ENCODE measurements at regions not wholly inside any gene's neighbourhood (a gene's known extent, or its start where the extent isn't known, plus 50 kb on each side); places are given as distances from the start of the nearest gene placed in this dataset.

DNA sequence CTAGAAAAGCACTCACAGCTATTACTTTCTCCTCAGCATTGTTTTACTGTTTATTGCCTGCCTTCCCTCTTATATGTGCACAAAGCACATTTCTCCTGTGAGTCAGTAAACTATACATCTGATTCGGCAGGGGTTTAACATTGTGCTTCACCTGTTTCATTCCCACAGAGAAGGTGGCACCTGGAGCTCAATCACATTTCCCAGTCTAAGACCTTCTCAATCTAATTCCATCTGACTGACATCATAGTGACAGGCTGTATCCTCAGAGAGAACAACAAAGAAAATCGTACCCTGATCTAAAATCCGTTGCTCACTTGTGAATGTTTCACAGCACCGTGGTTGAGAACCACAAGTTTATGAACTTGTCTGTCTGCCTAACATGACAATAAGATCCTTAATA, 92.4 kb upstream of the CAST start:
- TF ChIP-seq, protein P1, sequence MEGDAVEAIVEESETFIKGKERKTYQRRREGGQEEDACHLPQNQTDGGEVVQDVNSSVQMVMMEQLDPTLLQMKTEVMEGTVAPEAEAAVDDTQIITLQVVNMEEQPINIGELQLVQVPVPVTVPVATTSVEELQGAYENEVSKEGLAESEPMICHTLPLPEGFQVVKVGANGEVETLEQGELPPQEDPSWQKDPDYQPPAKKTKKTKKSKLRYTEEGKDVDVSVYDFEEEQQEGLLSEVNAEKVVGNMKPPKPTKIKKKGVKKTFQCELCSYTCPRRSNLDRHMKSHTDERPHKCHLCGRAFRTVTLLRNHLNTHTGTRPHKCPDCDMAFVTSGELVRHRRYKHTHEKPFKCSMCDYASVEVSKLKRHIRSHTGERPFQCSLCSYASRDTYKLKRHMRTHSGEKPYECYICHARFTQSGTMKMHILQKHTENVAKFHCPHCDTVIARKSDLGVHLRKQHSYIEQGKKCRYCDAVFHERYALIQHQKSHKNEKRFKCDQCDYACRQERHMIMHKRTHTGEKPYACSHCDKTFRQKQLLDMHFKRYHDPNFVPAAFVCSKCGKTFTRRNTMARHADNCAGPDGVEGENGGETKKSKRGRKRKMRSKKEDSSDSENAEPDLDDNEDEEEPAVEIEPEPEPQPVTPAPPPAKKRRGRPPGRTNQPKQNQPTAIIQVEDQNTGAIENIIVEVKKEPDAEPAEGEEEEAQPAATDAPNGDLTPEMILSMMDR (IDR thresholded peaks at IDR 0.05; ENCODE audit: insufficient read depth, low read length, poor library complexity, severe bottlenecking): no peak
- no peaks in the 10 kb centered on the region for H3K27me3 ChIP-seq (replicated peaks; ENCODE audit: control insufficient read depth, insufficient read depth, low read length)
- no peaks in the 10 kb centered on the region for H3K36me3 ChIP-seq (ENCODE audit: control insufficient read depth, insufficient read depth, low read length)
- no peak for DNase-seq (ENCODE audit: extremely low read depth, insufficient read length)
- no peak overlapping the region for H3K4me3 ChIP-seq (replicated peaks; ENCODE audit: low read depth, low read length)

- no peak overlapping the region for H3K4me3 ChIP-seq (replicated peaks; ENCODE audit: low read depth, low read length)
- no peaks in the 10 kb centered on the region for H3K27me3 ChIP-seq (replicated peaks; ENCODE audit: control insufficient read depth, insufficient read depth, low read length)
- H3K36me3 ChIP-seq (ENCODE audit: control insufficient read depth, insufficient read depth, low read length): no peaks in the 10 kb centered on the region
- TF ChIP-seq, protein P1 (IDR thresholded peaks at IDR 0.05; ENCODE audit: insufficient read depth, low read length, poor library complexity, severe bottlenecking): no peak
- no peak for DNase-seq (ENCODE audit: extremely low read depth, insufficient read length)
These were observed 89.2 kb upstream of the CAST start for GRCh38 chr5:96572864-96573512.

- no peak for DNase-seq (ENCODE audit: extremely low read depth, insufficient read length)
- no peaks in the 10 kb centered on the region for H3K36me3 ChIP-seq (ENCODE audit: control insufficient read depth, insufficient read depth, low read length)
- no peaks in the 10 kb centered on the region for H3K27me3 ChIP-seq (replicated peaks; ENCODE audit: control insufficient read depth, insufficient read depth, low read length)
- TF ChIP-seq, protein P1 (IDR thresholded peaks at IDR 0.05; ENCODE audit: insufficient read depth, low read length, poor library complexity, severe bottlenecking): no peak
- no peak overlapping the region for H3K4me3 ChIP-seq (replicated peaks; ENCODE audit: low read depth, low read length)
These were observed 88.7 kb upstream of the CAST start for GRCh38 chr5:96573513-96573894.

DNA sequence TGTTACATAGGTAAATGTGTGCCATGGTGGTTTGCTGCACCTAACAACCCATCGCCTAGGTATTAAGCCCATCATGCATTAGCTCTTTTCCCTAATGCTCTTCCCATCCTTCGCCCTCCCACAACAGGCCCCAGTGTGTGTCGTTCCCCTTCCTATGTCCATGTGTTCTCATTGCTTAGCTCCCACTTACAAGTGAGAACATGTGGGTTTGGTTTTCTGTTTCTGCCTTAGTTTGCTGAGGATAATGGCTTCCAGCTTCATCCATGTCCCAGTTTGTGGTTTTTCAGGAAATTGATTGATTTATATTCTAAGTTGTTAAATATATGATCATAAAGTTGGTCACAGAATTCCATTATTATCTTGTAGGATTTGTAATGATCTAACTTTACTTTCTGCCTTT, 85.3 kb upstream of the CAST start:
- no peak overlapping the region for H3K4me3 ChIP-seq (replicated peaks; ENCODE audit: low read depth, low read length)
- no peaks in the 10 kb centered on the region for H3K27me3 ChIP-seq (replicated peaks; ENCODE audit: control insufficient read depth, insufficient read depth, low read length)
- H3K36me3 ChIP-seq (ENCODE audit: control insufficient read depth, insufficient read depth, low read length): no peaks in the 10 kb centered on the region
- TF ChIP-seq, protein P1 (IDR thresholded peaks at IDR 0.05; ENCODE audit: insufficient read depth, low read length, poor library complexity, severe bottlenecking): no peak
- no peak for DNase-seq (ENCODE audit: extremely low read depth, insufficient read length)

DNA sequence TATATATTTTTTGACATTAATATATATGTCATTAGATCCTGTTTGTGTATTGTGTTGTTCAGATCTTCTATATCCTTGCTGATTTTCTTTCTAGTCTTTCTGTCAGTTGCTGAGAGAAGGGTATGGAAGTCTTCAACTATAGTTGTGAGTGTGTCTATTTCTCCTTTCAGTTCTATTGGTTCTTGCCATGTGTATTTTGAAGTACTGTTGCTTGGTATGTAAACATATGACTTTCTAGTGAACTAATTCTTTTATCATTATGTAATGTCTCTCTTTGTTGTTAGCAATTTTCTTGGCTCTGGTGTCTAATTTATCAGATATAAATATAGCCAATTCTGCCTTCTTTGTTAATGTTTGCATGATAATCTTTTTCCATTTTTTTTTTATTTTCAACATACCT, 84.3 kb upstream of the CAST start:
- H3K36me3 ChIP-seq (ENCODE audit: control insufficient read depth, insufficient read depth, low read length): no peaks in the 10 kb centered on the region
- H3K27me3 ChIP-seq (replicated peaks; ENCODE audit: control insufficient read depth, insufficient read depth, low read length): no peaks in the 10 kb centered on the region
- TF ChIP-seq, protein P1 (IDR thresholded peaks at IDR 0.05; ENCODE audit: insufficient read depth, low read length, poor library complexity, severe bottlenecking): no peak
- no peak for DNase-seq (ENCODE audit: extremely low read depth, insufficient read length)
- no peak overlapping the region for H3K4me3 ChIP-seq (replicated peaks; ENCODE audit: low read depth, low read length)

- TF ChIP-seq, protein P1 (IDR thresholded peaks at IDR 0.05; ENCODE audit: insufficient read depth, low read length, poor library complexity, severe bottlenecking): no peak
- Histone ChIP-seq H3K4me3 (replicated peaks; ENCODE audit: low read depth, low read length) (no peak overlapping the region), H3K27me3 (replicated peaks; ENCODE audit: control insufficient read depth, insufficient read depth, low read length) (no peaks in the 10 kb centered on the region), H3K36me3 (ENCODE audit: control insufficient read depth, insufficient read depth, low read length) (no peaks in the 10 kb centered on the region)
- no peak for DNase-seq (ENCODE audit: extremely low read depth, insufficient read length)
These were observed 82.5 kb upstream of the CAST start for GRCh38 chr5:96579711-96580110.

Data from GM06990 (cell line).